ENCODE measurements at regions not wholly inside any gene's neighbourhood (a gene's known extent, or its start where the extent isn't known, plus 50 kb on each side); places are given as distances from the start of the nearest gene placed in this dataset.

DNA sequence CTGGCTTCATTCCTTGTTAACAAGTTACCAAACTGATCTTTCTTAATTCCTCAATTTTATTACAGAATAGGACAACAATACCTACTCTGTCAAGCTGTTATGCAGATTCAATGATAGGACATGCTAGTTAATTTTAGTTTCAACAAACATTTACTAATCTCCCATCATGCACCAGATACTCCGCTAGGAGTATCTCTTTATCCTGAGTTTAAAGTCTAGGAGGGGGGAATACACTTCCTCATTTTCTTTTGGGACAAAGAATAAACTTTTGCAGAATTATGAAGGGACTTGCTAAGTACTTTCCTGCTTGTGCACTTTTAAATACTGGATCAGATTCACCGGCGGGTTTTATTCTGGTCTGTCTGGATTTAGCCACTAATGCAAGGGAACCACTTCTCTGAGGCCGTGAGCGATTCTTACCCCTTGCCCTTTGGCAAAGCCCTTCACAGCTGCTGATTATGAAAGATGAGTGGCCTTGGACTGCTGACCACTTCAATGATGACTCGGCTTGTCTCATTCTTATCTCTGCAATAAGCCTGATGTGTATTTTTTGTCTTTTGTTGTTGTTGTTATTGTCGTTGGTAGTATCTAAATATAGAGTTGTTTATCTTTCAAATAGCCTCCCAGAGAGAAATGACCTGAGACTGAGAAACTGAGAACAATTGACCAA lies 73.9 kb downstream of the RMI1 start:
- Mint-ChIP-seq H3K27me3 (no peaks in the 10 kb centered on the region), H3K27ac (no peak overlapping the region), H3K9me3 (no peaks in the 10 kb centered on the region), H3K36me3 (no peaks in the 10 kb centered on the region), H3K4me1 (ENCODE audit: unreplicated experiment) (no peaks in the 10 kb centered on the region), H3K4me3 (no peak overlapping the region)
- TF ChIP-seq, protein P1, sequence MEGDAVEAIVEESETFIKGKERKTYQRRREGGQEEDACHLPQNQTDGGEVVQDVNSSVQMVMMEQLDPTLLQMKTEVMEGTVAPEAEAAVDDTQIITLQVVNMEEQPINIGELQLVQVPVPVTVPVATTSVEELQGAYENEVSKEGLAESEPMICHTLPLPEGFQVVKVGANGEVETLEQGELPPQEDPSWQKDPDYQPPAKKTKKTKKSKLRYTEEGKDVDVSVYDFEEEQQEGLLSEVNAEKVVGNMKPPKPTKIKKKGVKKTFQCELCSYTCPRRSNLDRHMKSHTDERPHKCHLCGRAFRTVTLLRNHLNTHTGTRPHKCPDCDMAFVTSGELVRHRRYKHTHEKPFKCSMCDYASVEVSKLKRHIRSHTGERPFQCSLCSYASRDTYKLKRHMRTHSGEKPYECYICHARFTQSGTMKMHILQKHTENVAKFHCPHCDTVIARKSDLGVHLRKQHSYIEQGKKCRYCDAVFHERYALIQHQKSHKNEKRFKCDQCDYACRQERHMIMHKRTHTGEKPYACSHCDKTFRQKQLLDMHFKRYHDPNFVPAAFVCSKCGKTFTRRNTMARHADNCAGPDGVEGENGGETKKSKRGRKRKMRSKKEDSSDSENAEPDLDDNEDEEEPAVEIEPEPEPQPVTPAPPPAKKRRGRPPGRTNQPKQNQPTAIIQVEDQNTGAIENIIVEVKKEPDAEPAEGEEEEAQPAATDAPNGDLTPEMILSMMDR (conservative IDR thresholded peaks at IDR 0.05), result no peak
- DNase-seq (ENCODE audit: extremely low spot score, unreplicated experiment), result no peak

DNA sequence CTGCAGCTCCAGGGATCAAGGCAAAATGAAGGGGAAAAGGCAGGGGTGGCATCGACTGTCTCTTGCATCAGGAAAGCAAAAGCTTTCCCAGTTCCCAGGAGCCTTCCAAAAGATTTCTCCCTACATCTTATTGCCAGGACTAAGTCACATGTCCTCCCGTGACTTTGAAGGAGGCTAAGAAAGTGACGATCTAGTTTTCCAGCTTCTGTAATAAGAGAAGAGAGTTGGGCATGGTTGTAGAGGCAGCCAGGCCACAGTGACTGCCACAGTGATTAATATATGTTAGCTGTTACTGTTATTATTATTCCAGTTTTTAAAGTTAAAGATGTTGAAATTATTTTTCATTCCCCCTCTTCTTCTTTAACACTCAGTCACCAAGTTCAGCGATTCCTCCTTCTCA lies 77.1 kb downstream of the RMI1 start:
- Mint-ChIP-seq H3K4me3 (no peak overlapping the region), H3K27ac (no peak overlapping the region), H3K36me3 (no peaks in the 10 kb centered on the region), H3K27me3 (no peaks in the 10 kb centered on the region), H3K4me1 (ENCODE audit: unreplicated experiment) (no peaks in the 10 kb centered on the region), H3K9me3 (no peaks in the 10 kb centered on the region)
- TF ChIP-seq, protein P1 (conservative IDR thresholded peaks at IDR 0.05), result no peak
- DNase-seq (ENCODE audit: extremely low spot score, unreplicated experiment), result no peak

DNA sequence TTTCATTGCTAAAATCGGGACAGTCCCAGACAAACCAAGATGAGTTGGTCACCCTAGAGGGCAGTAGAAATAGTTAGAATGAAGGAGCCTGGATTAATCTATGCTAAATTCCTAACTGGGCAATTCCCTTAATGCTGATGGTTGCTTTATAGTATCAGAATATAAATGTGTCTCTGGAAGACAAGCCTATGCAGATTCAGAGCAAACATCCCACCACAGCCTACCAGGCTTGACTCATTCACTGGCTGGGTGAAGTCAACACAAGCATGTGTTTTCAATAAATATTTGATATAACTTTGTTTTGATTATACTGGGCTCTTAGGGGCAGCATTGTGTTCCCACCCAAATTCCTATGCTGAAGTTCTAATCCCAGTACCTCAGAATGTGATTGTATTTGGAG lies 79.3 kb downstream of the RMI1 start:
- no peaks in the 10 kb centered on the region for H3K4me1 Mint-ChIP-seq (ENCODE audit: unreplicated experiment)
- TF ChIP-seq, protein P1 (conservative IDR thresholded peaks at IDR 0.05), result no peak
- DNase-seq (ENCODE audit: extremely low spot score, unreplicated experiment), result no peak
- no peak overlapping the region for H3K4me3 Mint-ChIP-seq
- H3K27me3 Mint-ChIP-seq, result no peaks in the 10 kb centered on the region
- no peaks in the 10 kb centered on the region for H3K36me3 Mint-ChIP-seq
- no peak overlapping the region for H3K27ac Mint-ChIP-seq
- H3K9me3 Mint-ChIP-seq, result no peaks in the 10 kb centered on the region

DNA sequence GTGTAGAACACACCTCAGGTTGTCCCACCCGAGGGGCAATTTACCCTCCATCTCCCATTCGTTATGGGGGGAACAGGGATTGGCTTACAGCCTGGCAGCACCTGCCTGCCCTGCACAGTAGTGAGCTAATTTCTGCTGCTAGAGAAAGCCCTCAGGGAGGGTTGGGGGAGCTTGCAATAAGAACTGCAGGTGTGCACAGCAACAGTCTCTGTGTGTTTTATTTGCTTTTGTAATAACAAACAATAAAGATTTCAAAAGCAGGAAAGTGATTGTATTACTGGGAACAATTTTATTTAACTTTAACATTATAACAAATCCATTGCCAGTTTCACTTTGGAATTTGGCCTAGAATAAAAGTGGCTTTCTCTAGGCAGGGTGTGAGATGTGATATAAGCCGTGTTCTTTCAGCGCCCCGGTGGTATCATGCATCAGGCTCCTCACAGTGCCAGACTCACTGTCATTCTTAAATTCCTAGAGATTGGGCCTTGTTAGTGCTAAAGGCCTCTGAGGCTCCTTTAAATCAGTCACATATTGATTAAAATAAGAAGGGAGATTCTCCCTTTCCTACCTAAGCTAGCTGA lies 81.1 kb downstream of the RMI1 start:
- Mint-ChIP-seq H3K9me3 (no peaks in the 10 kb centered on the region), H3K27me3 (no peaks in the 10 kb centered on the region), H3K4me1 (ENCODE audit: unreplicated experiment) (no peaks in the 10 kb centered on the region), H3K4me3 (no peak overlapping the region), H3K36me3 (no peaks in the 10 kb centered on the region), H3K27ac (no peak overlapping the region)
- TF ChIP-seq, protein P1 (conservative IDR thresholded peaks at IDR 0.05), result no peak
- no peak for DNase-seq (ENCODE audit: extremely low spot score, unreplicated experiment)

DNA sequence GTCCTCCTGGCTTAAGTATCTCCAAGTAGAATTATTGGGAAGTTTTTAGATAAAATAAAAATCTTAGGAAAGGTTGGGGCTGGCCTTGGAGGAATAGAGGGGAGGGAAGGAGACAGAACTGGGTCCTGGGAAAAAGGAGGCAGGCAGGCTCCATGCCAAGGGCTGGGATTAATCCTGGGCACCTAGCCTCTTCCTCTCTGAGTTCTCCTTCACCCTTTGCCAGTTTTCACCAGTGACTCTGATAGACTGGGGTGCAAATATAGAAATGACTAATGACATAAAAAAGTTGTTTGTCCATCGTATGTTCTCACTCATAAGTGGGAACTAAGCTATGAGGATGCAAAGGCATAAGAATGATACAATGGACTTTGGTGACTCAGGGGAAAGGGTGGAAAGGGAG lies 81.9 kb downstream of the RMI1 start:
- no peaks in the 10 kb centered on the region for H3K27me3 Mint-ChIP-seq

More for the DNA sequence above, 81.9 kb downstream of the RMI1 start:
- no peaks in the 10 kb centered on the region for H3K36me3 Mint-ChIP-seq
- H3K9me3 Mint-ChIP-seq, result no peaks in the 10 kb centered on the region
- H3K4me3 Mint-ChIP-seq, result no peak overlapping the region
- TF ChIP-seq, protein P1 (conservative IDR thresholded peaks at IDR 0.05), result no peak
- H3K27ac Mint-ChIP-seq, result no peak overlapping the region
- no peaks in the 10 kb centered on the region for H3K4me1 Mint-ChIP-seq (ENCODE audit: unreplicated experiment)
- DNase-seq (ENCODE audit: extremely low spot score, unreplicated experiment), result no peak

All from type B pancreatic cell (in vitro differentiated cells).